ENCODE measurements at regions not wholly inside any gene's neighbourhood (a gene's known extent, or its start where the extent isn't known, plus 50 kb on each side); places are given as distances from the start of the nearest gene placed in this dataset.

- H3K9ac ChIP-seq (replicated peaks in 1 of 4; ENCODE audit: extremely low read depth in 1 of 4, low read depth in 3 of 4, low read length in 3 of 4): no peak overlapping the region
- H3K14ac ChIP-seq (ENCODE audit: insufficient read length): no peak overlapping the region
- no peaks in the 10 kb centered on the region for H3K36me3 ChIP-seq (ENCODE audit: control insufficient read depth in 2 of 4, insufficient read depth in 4 of 4, low read length in 3 of 4)
- CTCF ChIA-PET (ENCODE audit: partially characterized antibody): interaction anchor here (1.4 kb wide), 1 partner anchor 843 kb away, joined by 3 read pairs; no protein-coding TSS in a partner anchor
- H3K56ac ChIP-seq (replicated peaks; ENCODE audit: insufficient read length, low read depth, low read length): no peak overlapping the region
- H2AFZ ChIP-seq (ENCODE audit: low read length): no peak overlapping the region
- H3K27ac ChIP-seq (ENCODE audit: low read depth, low read length): no peak overlapping the region
- H3K27me3 ChIP-seq (replicated peaks in 1 of 4; ENCODE audit: control insufficient read depth in 3 of 4, extremely low read depth in 1 of 4, insufficient read depth in 3 of 4, low read length in 3 of 4): no peaks in the 10 kb centered on the region
- H3K9me3 ChIP-seq (ENCODE audit: insufficient read depth in 2 of 2, low read depth in 1 of 2, low read length in 1 of 2): no peaks in the 10 kb centered on the region
- POLR2A ChIA-PET (ENCODE audit: partially characterized antibody): no interaction called here
- no peaks in the 10 kb centered on the region for H3K79me2 ChIP-seq (ENCODE audit: control insufficient read depth in 1 of 2, insufficient read depth in 2 of 2, low read length in 2 of 2)
- H2BK120ac ChIP-seq (replicated peaks; ENCODE audit: low read depth, low read length): no peak overlapping the region
- no peaks in the 10 kb centered on the region for H3K79me1 ChIP-seq (ENCODE audit: low read depth, low read length)
- no peak for FAIRE-seq
- no peak overlapping the region for H3K4me2 ChIP-seq (ENCODE audit: insufficient read depth in 1 of 2, low read depth in 2 of 2, low read length in 2 of 2)
- no peak overlapping the region for H2BK5ac ChIP-seq (ENCODE audit: low read depth, low read length)
- no peak overlapping the region for H2AK5ac ChIP-seq (ENCODE audit: low read depth, low read length)
- H4K91ac ChIP-seq (replicated peaks; ENCODE audit: insufficient read length, low read length): no peak overlapping the region
- WGBS, 2 experiments (ENCODE audit: extremely low coverage in 1 of 2, insufficient coverage in 1 of 2, insufficient read length in 1 of 2, insufficient replicate concordance in 2 of 2, low coverage in 1 of 2, low lambda C conversion rate in 2 of 2, missing lambda C conversion rate in 1 of 2): 94% methylated on average over 3 of the region's 3 CpGs; no CpG with 5 or more reads in 1 of the 2 experiments
- H3K23ac ChIP-seq (ENCODE audit: insufficient read length): no peak overlapping the region
- no peak overlapping the region for H2BK15ac ChIP-seq (ENCODE audit: low read length)
- no peak overlapping the region for H3K18ac ChIP-seq (ENCODE audit: extremely low read depth, low read length)
- H4K20me1 ChIP-seq (replicated peaks in 1 of 2; ENCODE audit: control insufficient read depth in 1 of 2, insufficient read depth in 2 of 2, low read length in 2 of 2): no peaks in the 10 kb centered on the region
- H2BK12ac ChIP-seq (ENCODE audit: low read depth, low read length): no peak overlapping the region
- no peak overlapping the region for H4K8ac ChIP-seq (ENCODE audit: extremely low read depth, insufficient read depth, low read length)
- no peak for DNase-seq (ENCODE audit: low read depth in 1 of 2, low spot score in 2 of 2)
- H3K4me3 ChIP-seq (ENCODE audit: extremely low read depth in 1 of 4, insufficient read depth in 2 of 4, low read depth in 3 of 4, low read length in 4 of 4): no peak overlapping the region
- no peak overlapping the region for H2BK20ac ChIP-seq (ENCODE audit: low read length)
- no peak overlapping the region for H3K4ac ChIP-seq (replicated peaks; ENCODE audit: insufficient read length, low read depth, low read length)
- no peak overlapping the region for H4K5ac ChIP-seq (ENCODE audit: insufficient read length, low read depth, low read length)
- H3K4me1 ChIP-seq (replicated peaks in 1 of 4; ENCODE audit: control insufficient read depth in 3 of 4, insufficient read depth in 4 of 4, low read length in 3 of 4): no peaks in the 10 kb centered on the region
- H3K23me2 ChIP-seq (ENCODE audit: low read depth, low read length): no peaks in the 10 kb centered on the region; the same call in 1 of the 2 replicates
- TF ChIP-seq RAD21 (IDR thresholded peaks at IDR 0.05 in 1 of 2, conservative IDR thresholded peaks at IDR 0.05 in 1 of 2; ENCODE audit: low read depth in 2 of 2, low read length in 2 of 2) (no peak), RFX5 (IDR thresholded peaks at IDR 0.05; ENCODE audit: borderline replicate concordance, low read depth, low read length) (no peak), ATF3 (IDR thresholded peaks at IDR 0.05; ENCODE audit: insufficient read depth, low read depth, low read length) (no peak), SIN3A (conservative IDR thresholded peaks at IDR 0.05 in 1 of 2, IDR thresholded peaks at IDR 0.05 in 1 of 2; ENCODE audit: low read depth in 1 of 2, low read length in 2 of 2) (no peak), TAF1 (IDR thresholded peaks at IDR 0.05; ENCODE audit: low read depth, low read length) (no peak), FOSL1 (IDR thresholded peaks at IDR 0.05; ENCODE audit: insufficient read depth, low read depth, low read length) (no peak), TBP (IDR thresholded peaks at IDR 0.05; ENCODE audit: low read depth, low read length) (no peak), GTF2F1 (IDR thresholded peaks at IDR 0.05; ENCODE audit: borderline replicate concordance, low read depth, low read length) (no peak), HDAC2 (IDR thresholded peaks at IDR 0.05; ENCODE audit: borderline replicate concordance in 1 of 2, low read depth in 2 of 2, low read length in 2 of 2) (no peak), CHD1 (IDR thresholded peaks at IDR 0.05; ENCODE audit: low read depth, low read length) (no peak), TAF7 (optimal IDR thresholded peaks at IDR 0.05; ENCODE audit: borderline replicate concordance, low read depth, low read length) (no peak), SIX5 (IDR thresholded peaks at IDR 0.05; ENCODE audit: low read depth, low read length) (no peak), E2F6 (IDR thresholded peaks at IDR 0.05) (no peak)
Observed at GRCh38 chr9:87277346-87277745, 220.3 kb upstream of the DAPK1 start.
